A549 (cell line): ENCODE measurements at regions not wholly inside any gene's neighbourhood (a gene's known extent, or its start where the extent isn't known, plus 50 kb on each side); places are given as distances from the start of the nearest gene placed in this dataset.

Experiments
- CHD2 ChIP-seq: fragments of 150-350 bp; IDR thresholded peaks from 2 replicates; pipeline ENCODE4 v1.6.1; 2014; ENCODE audit warnings: low read length; ENCODE audit not compliant: partially characterized antibody
- EHMT2 ChIP-seq: fragments of 200-600 bp; sonication (generic); IDR thresholded peaks from 2 replicates; pipeline ENCODE4 v1.6.1; 2016; ENCODE audit warnings: antibody characterized with exemption, low read depth, mild to moderate bottlenecking, moderate library complexity
- MAX ChIP-seq: IDR thresholded peaks from 2 replicates; pipeline ENCODE4 v1.6.1; 2012
- PHF8 ChIP-seq: fragments of 200-600 bp; sonication (generic); IDR thresholded peaks from 2 replicates; pipeline ENCODE4 v1.6.1; 2016; ENCODE audit warnings: low read depth, mild to moderate bottlenecking, antibody characterized with exemption, moderate library complexity, borderline replicate concordance
- RFX5 ChIP-seq: fragments of 450-650 bp; IDR thresholded peaks from 2 replicates; pipeline ENCODE4 v1.7.1; 2014; ENCODE audit warnings: antibody characterized with exemption, mild to moderate bottlenecking, moderate library complexity
- RNF2 ChIP-seq: fragments of 200-600 bp; sonication (generic); IDR thresholded peaks from 2 replicates; pipeline ENCODE4 v1.6.1; 2016; ENCODE audit warnings: low read depth, mild to moderate bottlenecking, antibody characterized with exemption, moderate library complexity, borderline replicate concordance
- TF ChIP-seq, protein P1 (sequence below): fragments of >200 bp; sonication (Bioruptor Twin); formaldehyde crosslinking; IDR thresholded peaks from 3 replicates; pipeline ENCODE4 v1.5.1; 2016

DNA sequence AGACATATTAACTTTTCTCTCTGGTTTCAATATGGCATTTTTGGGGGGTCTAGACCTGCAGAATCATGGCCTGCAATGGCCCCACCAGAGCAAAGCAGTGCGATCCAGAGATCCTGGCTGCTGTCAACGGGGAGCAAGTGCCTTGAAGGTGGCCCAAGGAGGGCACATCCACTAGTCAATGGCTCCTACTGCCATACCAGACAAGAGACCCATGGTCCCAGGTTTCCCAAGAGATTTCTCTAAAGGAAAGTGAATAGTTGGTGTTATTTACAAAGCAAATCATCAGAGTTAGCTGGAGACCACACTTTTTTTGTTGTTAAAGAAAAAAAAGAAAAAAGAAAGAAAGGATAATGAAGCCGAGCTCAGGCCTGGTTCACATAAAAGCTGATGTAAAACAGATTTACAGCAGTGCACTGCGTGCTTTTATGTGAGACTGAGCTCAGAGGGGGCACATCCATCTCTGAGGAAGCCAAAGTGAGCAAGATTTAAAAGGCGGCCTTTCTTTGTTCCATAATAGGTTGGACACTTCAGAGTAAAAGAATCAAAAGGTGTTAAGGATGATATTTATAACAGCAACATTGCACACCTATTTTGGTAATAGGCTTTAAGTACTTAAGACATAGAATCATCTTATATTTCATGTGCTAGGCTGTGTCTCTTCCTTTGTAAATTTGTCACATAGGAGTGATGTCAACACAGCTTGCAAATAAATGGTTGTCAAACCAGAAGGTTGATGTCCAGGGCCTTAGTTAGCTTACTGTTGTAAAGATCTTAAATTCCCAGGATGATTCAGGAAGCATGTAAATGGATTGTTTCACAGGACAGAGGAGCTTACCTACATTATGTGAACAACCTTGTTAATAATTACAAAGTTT lies 201.3 kb upstream of the NTM start:
- no peak for TF ChIP-seq RFX5
- no peak for TF ChIP-seq MAX
- no peak for TF ChIP-seq RNF2
- TF ChIP-seq, protein P1, sequence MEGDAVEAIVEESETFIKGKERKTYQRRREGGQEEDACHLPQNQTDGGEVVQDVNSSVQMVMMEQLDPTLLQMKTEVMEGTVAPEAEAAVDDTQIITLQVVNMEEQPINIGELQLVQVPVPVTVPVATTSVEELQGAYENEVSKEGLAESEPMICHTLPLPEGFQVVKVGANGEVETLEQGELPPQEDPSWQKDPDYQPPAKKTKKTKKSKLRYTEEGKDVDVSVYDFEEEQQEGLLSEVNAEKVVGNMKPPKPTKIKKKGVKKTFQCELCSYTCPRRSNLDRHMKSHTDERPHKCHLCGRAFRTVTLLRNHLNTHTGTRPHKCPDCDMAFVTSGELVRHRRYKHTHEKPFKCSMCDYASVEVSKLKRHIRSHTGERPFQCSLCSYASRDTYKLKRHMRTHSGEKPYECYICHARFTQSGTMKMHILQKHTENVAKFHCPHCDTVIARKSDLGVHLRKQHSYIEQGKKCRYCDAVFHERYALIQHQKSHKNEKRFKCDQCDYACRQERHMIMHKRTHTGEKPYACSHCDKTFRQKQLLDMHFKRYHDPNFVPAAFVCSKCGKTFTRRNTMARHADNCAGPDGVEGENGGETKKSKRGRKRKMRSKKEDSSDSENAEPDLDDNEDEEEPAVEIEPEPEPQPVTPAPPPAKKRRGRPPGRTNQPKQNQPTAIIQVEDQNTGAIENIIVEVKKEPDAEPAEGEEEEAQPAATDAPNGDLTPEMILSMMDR = no peak
- TF ChIP-seq EHMT2 = no peak
- TF ChIP-seq CHD2 = no peak
- TF ChIP-seq PHF8 = no peak
